Skin epidermis (tissue), 12 donors: ENCODE measurements at regions not wholly inside any gene's neighbourhood (a gene's known extent, or its start where the extent isn't known, plus 50 kb on each side); places are given as distances from the start of the nearest gene placed in this dataset.

Experiments used
- H3K27ac ChIP-seq, 21 experiments: fragments of 200-600 bp; sonication (generic) in 11 of 21; one replicate each; pipeline ENCODE4 v1.5.0; 2020; ENCODE audit warnings: mild to moderate bottlenecking in 3 of 21, inconsistent platforms in 2 of 21, moderate library complexity in 2 of 21
- H3K4me3 ChIP-seq, 7 experiments: fragments of 200-600 bp; sonication (generic) in 2 of 7; one replicate each; pipeline ENCODE4 v1.5.0; 2020; ENCODE audit warnings: inconsistent platforms in 2 of 7, mild to moderate bottlenecking in 2 of 7, moderate library complexity in 1 of 7

- H3K27ac ChIP-seq, result no peak overlapping the region
- H3K4me3 ChIP-seq, result no peak overlapping the region
These were observed 97.4 kb upstream of the ZFHX3 start for GRCh38 chr16:73145166-73145880.

GRCh38 chr16:73143576-73144422, 95.9 kb upstream of the ZFHX3 start:
- peak overlapping the region in 9 of 21 experiments; percentile 6 to 57 (median 44) for H3K27ac ChIP-seq

GRCh38 chr16:73143002-73143401, 95.1 kb upstream of the ZFHX3 start:
- peak overlapping the region in 1 of 21 experiments; percentile 34 for H3K27ac ChIP-seq
- H3K4me3 ChIP-seq, result no peak overlapping the region

More at GRCh38 chr16:73143576-73144422, 95.9 kb upstream of the ZFHX3 start:
- H3K4me3 ChIP-seq, result peak overlapping the region in 1 of 7 experiments; percentile 0

- Histone ChIP-seq H3K27ac (no peak overlapping the region), H3K4me3 (no peak overlapping the region)
These were observed 94.3 kb upstream of the ZFHX3 start for GRCh38 chr16:73142053-73142854.

- no peak overlapping the region for H3K27ac ChIP-seq
- no peak overlapping the region for H3K4me3 ChIP-seq
These were observed 93.0 kb upstream of the ZFHX3 start for GRCh38 chr16:73140929-73141328.

- no peak overlapping the region for H3K27ac ChIP-seq
These were observed 83.4 kb upstream of the ZFHX3 start for GRCh38 chr16:73131156-73131862.

GRCh38 chr16:73129455-73129854, 81.5 kb upstream of the ZFHX3 start:
- no peak overlapping the region for H3K27ac ChIP-seq
- H3K4me3 ChIP-seq, result no peak overlapping the region

More at GRCh38 chr16:73131156-73131862, 83.4 kb upstream of the ZFHX3 start:
- no peak overlapping the region for H3K4me3 ChIP-seq

- no peak overlapping the region for H3K4me3 ChIP-seq
- peak overlapping the region in 1 of 21 experiments; percentile 33 for H3K27ac ChIP-seq
These were observed 78.6 kb upstream of the ZFHX3 start for GRCh38 chr16:73126525-73126853.

- Histone ChIP-seq H3K4me3 (no peak overlapping the region), H3K27ac (peak overlapping the region in 1 of 21 experiments; percentile 33)
These were observed 78.1 kb upstream of the ZFHX3 start for GRCh38 chr16:73125850-73126524.

- no peak overlapping the region for H3K4me3 ChIP-seq
- peak overlapping the region in 2 of 21 experiments; percentile 11 to 23 for H3K27ac ChIP-seq
These were observed 76.9 kb upstream of the ZFHX3 start for GRCh38 chr16:73124665-73125375.

GRCh38 chr16:73124097-73124652, 76.2 kb upstream of the ZFHX3 start:
- Histone ChIP-seq H3K4me3 (no peak overlapping the region), H3K27ac (peak overlapping the region in 3 of 21 experiments; percentile 11 to 23 (median 16))

GRCh38 chr16:73122604-73123391, 74.9 kb upstream of the ZFHX3 start:
- H3K4me3 ChIP-seq, result no peak overlapping the region
- peak overlapping the region in 14 of 21 experiments; percentile 16 to 77 (median 64) for H3K27ac ChIP-seq

- no peak overlapping the region for H3K27ac ChIP-seq
- no peak overlapping the region for H3K4me3 ChIP-seq
These were observed 68.6 kb upstream of the ZFHX3 start for GRCh38 chr16:73116576-73116975.

GRCh38 chr16:73113336-73113735, 65.4 kb upstream of the ZFHX3 start:
- H3K4me3 ChIP-seq, result no peak overlapping the region
- peak overlapping the region in 1 of 21 experiments; percentile 16 for H3K27ac ChIP-seq

GRCh38 chr16:73108195-73108963, 60.5 kb upstream of the ZFHX3 start:
- H3K4me3 ChIP-seq, result no peak overlapping the region
- H3K27ac ChIP-seq, result no peak overlapping the region

- Histone ChIP-seq H3K4me3 (no peak overlapping the region), H3K27ac (no peak overlapping the region)
These were observed 59.4 kb upstream of the ZFHX3 start for GRCh38 chr16:73107371-73107770.
